ENCODE measurements at regions not wholly inside any gene's neighbourhood (a gene's known extent, or its start where the extent isn't known, plus 50 kb on each side); places are given as distances from the start of the nearest gene placed in this dataset.
"Not testable (repeated sequence)": the region's sequence is repeated elsewhere in the genome, so short reads cannot be mapped to it uniquely, and the experiment has no call there.

DNA sequence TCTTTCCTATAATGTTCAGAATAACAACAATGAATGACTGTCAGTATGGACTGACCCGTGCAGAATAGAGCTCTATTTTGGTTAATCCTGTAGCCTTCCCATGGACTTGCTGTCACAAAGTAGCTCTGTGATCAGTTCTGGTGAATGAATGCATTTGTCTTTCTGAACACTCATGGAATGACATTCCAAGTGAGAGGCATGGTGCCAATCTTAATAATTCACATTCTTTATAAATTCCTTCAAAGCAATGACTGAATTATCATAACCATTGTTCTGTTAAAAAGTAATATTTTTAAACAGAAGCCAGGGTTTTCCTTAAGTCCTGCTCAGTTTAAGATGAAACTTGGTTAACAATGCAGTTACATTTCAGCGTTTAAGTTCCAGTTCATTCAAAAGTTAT is 360.5 kb downstream of the ICE1 start:
- no peak for DNase-seq

DNA sequence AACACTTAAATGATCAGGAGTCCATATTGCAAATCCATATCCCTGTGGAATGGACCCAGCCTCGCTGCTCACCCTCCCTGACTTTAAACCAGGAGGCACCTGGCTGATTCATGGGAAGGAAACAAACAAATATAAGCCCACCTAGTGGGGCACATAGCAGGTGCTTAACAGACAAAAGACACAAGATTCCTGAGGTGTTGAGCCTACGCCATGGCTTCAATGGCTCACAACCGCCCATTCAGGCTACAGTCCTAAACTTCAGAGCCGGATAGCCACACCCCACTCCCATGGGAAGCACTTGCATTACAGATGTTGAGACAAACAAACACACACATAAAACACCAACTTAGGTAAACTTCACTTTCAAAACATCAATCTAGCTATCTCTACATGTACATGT is 359.9 kb downstream of the ICE1 start:
- no peak for DNase-seq

DNA sequence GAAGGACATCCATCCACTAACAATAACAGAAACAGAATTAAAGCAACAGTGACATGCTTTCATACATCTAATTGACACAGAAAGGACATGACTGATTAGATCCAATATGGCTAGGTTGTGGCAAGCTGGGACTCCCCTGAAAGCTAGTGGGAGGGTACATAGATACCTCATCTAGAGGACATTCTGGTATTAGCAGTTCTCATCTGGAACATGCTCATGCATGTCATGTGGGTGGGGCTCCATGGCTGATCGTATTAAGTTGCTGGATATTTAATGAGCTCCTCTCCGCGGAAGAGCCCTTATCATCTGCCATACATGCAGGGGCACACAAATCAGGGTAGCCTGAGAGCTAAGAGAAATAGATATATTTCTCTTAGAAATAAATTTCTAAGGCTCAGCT is 358.9 kb downstream of the ICE1 start:
- DNase-seq = no peak

DNA sequence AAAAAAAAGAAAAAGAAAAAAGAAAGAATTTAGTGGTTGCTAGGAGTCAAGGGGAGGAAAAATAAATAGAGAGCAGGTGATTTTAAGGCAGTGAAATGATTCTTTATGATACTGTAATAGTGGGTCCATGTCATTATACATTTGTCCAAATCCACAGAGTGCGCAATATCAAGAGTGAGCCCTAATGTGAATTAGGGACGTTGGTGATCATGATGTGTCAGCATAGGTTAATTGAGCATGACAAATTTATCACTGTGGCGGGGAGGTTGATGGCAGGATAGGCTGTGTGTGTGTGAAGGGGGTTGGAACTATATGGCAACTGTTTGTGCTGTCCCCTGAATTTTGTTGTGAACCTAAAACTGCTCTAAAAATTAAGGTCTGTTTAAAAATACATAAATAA is 357.8 kb downstream of the ICE1 start:
- DNase-seq = no peak

DNA sequence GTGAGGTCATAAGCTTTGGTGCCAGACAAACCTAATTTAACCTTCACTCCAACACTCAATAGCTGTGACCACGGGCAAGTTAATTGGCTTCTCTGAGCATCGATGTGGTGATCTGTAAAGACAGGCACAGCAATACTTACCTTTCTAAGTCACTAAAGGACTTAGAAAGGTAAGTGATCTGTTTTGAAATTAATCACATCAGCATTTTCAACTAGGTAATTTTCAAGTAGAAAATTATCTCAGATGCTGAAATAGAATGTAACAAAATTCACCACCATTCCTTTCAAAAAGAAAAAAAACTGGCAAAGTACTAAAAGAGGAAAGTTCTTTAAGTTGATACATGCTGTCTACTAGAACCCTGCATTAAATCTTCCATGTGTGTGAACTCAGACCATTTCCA is 354.5 kb downstream of the ICE1 start:
- DNase-seq = no peak

DNA sequence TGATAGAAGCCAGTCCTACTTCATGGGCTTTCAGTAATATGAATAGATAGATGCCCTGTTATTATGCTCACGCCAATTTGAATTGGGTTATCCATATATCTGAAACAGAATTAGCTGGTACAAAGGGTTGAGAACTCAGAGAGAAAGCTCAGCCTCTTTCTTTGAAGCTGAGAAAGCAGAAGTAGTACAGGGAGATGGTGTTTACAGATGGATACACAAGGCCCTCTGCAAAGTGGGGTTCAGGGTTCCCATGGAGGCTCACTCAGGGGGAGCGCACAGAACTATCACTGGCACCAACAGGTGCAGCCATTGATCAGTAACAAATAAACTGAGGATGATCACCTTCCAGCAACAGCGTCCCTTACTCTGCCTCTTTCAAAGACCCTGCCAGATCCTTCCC is 349.7 kb downstream of the ICE1 start:
- DNase-seq = no peak

DNA sequence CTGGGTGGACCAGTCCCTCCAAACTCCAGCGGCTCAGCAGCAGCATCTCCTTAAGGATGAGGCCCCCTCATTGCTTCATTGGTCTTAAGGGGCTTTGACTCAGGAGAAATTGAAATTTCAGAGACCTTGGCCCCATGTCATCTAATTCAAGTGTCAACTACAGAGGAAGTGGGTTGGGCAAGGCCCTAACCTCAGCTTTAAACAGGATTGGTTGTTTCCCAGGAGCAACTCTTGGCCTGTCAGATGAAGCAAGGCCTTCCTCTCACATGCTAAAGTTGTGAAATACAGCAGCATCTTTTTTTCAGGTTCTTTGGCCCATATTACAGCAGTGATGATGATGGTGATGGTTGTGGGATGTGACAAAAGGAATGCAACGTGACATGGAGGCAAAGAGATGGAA is 348.3 kb downstream of the ICE1 start:
- DNase-seq = no peak

DNA sequence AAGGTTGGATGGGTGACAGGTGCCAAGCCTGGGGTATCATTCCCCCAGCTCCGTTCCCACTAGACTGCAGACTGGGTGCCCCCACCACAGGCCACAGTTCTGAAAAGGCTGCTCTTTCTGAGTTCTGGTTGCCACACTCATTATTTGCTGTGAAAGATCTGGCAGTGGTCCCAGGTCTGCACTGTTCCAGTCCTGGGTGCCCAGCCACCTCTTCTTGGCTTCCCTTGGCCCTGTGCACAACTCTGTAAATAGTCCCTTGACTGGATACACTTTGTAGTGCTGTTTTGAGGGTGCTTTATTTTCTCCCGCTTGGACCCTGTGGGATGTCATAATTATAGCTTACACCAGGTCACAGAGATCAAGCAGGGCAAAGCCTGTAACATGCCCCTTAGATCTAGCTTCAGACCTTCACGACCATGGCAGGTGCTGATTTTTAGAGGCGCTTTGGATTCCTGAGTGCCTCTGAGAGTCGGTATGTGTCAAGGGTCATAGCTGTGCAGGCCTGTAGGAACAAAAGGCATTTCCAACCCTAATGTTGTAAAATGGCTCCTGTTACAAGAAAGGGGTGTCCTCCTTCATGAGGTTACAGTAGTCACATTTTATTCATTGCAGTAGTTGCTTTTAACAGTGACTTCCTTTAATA is 344.9 kb downstream of the ICE1 start:
- no peak for DNase-seq

DNA sequence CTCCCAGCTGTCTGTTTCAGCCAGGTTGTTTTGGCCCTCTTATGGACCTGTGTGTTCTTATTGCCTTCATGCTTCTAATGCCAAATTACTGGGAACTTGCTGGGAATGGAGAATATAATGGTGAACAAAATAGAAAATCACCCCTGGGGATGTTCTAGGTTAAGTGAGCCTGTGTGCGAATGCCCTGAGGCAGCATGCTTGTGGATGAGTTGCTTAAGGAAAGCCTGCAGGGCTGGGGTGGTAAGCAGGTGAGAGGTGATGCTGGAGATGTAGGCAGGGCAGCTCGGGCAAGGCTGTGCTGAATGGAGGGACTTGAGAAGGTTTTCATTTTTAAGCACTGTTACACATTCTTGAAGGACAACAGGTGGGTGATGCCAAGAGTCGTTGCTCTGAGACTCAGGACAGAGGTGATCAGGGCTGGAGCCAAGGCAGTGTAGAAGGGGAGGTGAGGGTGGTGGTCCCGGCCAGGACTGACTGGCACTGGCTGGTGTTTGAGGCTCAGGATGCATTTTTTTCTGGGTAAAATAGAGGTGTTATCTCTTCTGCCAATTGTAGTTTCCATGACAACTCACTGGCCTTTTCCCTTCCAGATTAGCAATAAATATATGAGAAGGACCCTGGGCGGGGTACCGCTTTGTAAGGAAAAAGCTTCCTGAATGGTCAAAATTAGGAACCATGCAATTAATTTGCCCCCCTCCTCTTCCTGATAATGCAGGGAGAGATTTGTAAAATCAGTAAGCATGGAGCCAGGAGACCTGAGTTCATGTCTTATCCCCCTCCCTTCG is 342.8 kb downstream of the ICE1 start:
- DNase-seq = no peak

DNA sequence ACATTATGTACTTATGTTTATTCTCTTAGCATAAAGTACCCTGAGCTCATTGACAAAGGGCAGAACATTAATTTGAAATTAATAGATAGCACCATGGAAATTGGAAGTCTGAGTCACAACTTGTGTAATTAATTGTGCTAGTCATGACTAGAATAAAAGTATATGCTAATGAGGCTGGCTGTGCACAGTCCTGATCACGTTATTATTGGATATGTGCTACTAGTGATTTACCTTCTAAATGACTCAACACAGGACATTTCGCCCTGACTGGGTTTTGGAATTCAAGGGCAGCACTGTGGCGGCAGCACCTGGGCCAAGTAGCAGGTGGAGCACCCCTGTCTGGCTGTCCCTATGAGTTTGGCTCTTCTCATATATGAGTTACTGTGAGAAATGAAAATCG is 341.8 kb downstream of the ICE1 start:
- no peak for DNase-seq

DNA sequence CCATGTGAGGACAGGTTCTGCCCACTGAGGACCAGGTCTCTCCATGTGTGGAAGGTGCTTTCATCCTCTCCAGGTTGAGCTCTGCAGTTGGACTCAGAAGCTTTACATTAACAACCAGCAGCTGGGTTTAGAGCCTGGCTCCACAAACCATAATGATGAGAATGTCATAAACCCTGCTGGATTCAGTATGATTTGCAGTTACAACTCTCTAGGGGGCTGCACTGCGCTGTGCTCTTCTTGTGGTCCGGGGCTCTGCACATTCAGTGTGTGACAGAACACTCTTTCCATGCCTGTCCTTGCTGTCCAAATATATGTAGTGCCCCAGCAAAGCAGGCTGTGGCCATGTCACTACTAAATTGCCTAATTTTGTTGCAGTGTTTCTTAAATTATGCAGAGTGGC is 334.3 kb downstream of the ICE1 start:
- DNase-seq = no peak

DNA sequence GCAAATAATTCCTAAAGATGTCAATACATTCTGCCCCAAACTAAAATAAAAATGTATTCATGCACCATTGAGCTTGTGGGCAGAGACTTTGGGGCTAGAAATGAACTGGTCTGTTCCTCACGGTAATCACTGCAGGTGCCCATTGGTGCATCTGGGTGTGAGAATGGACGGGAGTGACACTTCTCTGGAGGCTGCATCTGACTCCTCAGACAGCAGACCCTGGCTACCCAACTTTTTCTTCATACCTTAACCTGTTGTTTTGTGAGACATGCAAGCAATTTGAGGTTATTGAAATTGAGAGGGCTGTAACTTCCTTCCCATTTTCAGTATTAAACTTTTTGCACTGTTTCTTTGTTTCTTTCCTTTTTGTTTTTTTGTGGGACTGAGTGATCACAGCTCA is 333.4 kb downstream of the ICE1 start:
- no peak for DNase-seq

DNA sequence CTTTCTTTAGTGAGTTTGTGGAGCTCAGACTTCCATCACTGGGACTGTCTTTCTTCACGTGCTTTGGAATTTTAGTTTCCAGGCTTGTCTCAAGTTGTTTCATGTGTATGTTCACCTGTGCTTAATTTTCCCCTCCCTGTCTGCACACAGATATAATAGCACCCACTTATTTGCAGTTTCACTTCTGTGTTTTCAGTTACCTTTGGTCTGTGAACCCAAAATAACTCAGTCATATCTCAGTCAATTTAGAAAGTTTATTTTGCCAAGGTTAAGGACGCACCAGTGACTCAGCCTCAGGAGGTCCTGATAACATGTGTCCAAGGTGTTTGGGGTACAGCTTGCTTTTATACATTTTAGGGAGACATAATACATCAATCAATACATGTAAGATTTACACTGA is 330.4 kb downstream of the ICE1 start:
- DNase-seq = no peak

DNA sequence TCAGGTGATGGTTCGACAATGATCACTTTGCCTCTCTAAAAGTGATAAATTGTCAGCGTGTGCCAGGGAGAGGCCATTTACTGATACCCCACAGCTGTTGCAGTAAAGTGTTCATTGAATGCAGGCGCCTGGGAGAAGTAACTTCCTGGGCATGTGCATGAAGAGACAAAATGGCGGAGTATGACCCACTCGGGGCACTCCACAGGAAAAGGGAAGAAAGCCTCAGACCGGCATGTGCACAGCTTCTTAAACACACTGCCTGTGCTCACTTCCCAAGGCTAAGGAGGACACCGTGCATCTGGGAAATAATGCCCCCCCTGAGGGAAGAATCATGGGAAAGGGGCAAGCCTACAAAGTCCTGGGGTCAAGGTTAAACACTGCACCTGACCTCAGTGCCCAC is 329.5 kb downstream of the ICE1 start:
- DNase-seq = no peak

DNA sequence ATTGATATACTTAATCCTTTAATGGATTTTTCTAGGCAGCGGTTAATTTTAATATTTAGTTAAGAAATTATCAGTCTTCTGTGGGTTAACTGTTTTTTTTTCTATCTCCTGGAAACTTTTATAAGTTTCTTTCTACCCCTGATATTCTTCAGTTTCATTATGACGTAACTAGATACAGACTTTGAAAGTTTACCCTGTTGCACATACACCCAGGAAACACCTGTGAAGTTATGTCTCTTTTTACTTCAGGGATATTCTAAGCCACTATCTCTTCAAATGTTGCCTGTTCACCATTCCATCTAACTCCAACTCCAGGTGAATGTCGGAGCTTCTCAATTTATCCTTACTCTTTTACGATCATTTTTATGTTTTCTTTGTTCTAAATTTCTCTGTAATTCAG is 329.0 kb downstream of the ICE1 start:
- DNase-seq = no peak

DNA sequence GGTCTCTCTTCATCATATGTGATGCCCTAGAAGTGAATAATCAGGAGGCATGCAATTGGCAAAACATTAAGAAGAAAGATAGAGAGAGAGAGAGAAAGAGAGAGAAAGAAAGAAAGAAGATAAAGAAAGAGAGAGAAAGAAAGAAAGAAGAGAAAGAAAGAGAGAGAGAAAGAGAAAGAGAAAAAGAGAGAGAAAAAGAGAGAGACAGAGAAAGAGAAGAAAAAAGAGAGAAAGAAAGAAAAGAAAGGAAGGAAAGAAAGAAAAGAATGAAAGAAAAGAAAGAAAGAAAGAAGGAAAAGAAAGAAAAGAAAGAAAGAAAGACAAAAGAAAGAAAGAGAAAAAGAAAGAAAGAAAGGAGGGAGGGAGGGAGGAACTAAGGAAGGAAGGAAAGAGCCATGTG is 318.9 kb downstream of the ICE1 start:
- no peak for DNase-seq

DNA sequence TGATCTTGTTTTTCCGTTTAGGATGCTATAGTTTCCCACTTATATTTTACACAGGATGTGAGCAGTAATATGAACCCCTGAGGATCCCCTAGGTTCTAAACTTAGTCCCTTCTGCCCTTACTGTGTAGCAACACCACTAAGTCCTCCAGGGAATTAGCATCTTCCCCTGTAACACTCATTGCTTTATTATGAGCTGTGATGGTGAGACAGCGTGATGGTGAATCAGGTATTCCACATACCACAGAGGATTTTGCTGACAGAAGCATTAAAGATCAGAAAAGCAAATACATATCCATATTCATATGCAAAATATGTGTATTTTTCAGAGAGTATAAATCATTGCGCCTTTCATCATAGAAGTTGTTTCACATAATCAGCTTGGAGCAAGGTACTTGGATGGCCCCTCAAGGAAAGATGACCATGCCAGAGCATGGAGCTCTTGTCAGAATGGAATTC is 317.0 kb downstream of the ICE1 start:
- DNase-seq = no peak

DNA sequence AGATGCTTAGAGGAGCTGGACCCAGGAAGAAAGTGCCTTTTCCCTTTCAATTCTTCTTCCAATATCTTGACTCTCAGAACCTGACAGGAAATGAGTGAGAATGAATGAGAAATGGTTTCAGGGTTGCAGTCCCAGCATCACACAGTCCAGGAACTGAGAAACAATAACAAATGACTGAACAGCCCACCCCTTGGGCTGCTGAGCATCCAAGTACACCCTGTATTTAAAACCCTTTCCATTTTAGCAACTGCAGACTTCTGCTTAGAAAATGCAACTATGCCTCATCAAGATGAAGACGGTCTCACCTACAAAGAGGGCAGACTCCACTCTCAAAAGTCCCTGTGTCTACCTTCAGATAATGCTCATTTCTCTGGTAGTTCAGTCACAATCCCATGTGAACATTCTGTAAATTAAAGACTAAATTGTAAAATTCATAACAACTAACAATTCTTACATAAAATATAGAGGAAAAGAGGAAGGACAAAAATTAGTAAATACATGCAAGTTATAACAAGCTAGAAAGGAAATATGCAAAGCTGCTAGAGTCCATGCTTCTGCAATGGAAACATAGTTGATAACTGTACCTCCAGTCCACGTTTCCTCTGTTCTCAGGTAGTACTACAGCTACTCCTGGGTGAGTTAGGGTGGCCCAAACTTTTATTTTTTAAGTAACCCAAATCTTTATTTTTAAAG is 316.5 kb downstream of the ICE1 start:
- DNase-seq = no peak

DNA sequence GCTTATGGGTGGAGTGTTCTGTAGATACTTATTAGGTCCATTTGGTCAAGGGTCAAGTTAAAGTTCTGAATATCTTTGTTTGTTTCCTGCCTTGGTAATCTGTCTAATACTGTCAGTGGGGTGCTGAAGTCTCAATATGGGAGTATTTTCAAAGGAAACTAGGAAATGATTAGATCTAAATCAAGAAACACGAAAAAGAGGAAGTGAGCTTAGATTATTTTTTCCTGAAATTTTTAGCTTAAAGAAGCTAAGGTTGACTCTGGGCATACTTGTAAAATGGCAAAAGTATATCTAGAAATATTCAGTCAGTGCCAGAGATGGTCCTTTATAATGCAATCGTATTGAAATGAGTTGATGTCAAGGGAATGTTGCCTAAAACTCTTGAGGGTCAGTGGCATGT is 313.5 kb downstream of the ICE1 start:
- DNase-seq = no peak

DNA sequence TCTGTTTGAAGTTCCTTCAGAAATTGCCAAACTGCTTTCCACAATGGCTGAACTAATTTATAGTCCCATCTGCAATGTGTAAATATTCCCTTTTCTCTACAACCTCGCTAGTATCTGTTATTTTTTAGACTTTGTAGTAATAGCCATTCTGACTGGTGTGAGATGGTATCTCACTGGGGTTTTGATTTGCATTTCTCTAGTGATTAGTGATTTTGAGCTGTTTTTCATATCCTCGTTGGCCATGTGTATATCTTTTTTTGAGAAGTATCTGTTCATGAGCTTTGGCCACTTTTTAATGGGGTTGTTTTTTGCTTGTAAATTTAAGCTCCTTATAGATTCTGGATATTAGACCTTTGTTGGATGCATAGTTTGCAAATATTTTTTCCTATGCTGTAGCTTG is 310.6 kb downstream of the ICE1 start:
- not testable (repeated sequence) for DNase-seq

DNA sequence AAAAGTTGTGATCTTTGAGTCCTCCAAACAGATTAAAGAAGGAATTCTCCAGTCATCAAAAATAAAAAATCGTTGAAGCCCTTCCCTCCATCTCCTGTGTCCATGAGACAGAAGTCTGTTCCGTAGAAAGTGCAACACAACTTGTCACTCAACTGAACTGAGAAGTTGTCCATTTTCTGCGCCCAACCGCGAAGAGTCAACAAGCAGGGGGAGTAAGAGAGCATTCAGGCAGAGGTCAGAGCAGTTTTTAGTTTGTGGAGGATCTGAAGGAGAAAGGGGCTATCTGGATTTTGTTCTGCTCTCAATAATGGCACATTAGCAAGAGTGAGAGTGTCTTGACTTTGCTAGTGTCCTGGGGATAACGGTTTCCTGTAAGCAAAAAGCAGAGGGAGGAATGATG is 303.9 kb downstream of the ICE1 start:
- no peak for DNase-seq

DNA sequence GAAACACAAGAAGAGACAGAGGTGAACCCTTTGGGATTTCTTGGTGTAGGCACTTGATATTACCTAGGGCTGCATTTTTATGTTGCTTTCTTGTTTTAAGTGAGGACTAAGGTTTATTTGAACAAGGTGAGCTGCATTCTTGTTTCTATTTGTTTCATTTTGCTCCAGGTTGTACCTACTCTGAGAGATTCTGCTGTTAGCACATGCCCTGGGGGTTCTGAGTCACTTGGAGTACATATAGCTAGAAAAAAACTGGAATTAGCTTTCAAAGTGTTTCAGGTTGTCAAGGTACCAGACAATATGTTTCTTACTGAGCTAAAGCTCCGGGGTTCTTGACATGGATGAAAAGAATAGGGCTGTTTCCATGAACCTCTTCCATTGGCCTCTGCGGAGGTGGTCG is 299.4 kb downstream of the ICE1 start:
- DNase-seq = no peak

DNA sequence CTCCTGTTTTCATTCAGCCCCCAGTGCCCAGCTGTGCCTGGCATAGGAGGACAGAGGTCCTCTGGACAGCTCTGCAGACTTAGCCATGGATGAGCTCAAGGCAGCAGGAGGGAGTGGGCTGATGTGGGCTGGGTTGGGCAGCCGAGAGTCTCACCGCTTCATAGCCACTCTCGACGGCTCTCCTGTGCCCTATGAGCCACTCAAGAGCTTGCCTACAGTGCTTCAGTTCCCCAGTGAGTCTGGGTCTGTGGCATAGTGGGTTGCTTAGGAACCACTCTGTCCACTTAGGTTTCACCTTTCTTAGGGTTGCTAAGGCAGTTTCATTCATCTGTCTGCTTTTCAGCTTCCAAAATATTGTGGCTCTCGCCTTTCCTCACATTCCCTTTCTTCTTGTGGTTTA is 296.8 kb downstream of the ICE1 start:
- no peak for DNase-seq

DNA sequence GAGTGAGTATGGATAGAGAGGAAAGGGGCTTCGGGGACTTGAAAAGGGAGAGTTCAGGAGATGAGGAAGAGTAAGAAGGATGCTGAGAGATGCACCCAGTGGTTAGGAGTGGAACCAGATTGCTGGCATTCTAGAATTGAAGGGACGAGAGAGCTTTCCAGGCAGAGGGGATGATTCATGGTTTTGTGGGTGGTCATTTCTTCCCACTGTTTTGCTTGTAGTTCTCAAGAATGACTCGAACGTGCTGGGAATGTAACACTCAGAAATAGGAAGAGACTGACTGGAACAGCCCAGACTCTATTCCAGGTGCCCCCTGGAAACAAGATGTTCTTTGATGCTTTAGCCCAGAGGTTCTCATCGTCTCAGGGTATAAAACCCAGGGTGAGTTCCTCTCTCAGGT is 294.2 kb downstream of the ICE1 start:
- no peak for DNase-seq

Data from activated CD8-positive, alpha-beta memory T cell treated with anti-CD3 and anti-CD28 coated beads, Interleukin-2, amount 50 U/mL, for 48 hours (primary cell).